NT2/D1 (cell line): ENCODE measurements at regions not wholly inside any gene's neighbourhood (a gene's known extent, or its start where the extent isn't known, plus 50 kb on each side); places are given as distances from the start of the nearest gene placed in this dataset.

Source experiments
- SUZ12 ChIP-seq: IDR thresholded peaks from 2 replicates; pipeline ENCODE4 v1.6.1; 2011; ENCODE audit not compliant: insufficient read length, insufficient read depth; ENCODE audit errors: extremely low read depth
- YY1 ChIP-seq: IDR thresholded peaks from 2 replicates; pipeline ENCODE4 v1.6.1; 2011; ENCODE audit not compliant: insufficient read length, insufficient read depth
- ZNF274 ChIP-seq: IDR thresholded peaks from 2 replicates; pipeline ENCODE4 v1.6.1; 2011; ENCODE audit warnings: mild to moderate bottlenecking, low read depth, low read length

DNA sequence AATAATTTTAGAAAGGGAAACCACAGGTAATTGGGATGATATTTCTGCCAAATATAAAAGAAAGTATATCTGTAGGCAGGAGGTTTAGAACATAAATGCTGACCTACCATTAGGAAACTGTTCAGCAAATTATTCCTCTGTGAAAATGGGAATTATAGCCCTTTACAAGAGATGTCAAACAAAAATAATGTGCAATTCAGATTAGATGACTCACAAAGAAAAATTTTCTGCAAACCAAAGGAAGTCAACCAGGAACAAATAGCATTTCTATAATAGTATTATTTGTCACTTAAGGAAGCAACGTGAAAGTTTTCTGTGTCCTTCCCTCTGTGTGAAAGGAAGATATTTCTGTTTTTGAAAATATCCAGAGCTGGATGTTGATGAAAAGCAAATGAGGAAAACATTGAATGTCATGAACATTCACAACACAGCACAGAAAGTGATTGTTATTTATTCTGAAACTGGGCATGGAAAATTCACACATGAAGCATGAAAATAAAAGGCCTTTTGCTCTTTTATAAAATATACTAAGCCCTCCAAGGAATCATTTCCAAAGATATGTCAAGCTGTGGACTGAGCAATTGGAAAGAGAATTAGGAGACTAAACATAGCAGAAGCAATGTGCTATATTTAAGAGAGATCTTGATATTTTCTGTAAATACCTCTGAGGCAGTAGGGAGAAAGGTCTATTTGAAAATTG lies 57.9 kb upstream of the SPHKAP start:
- TF ChIP-seq SUZ12, result no peak
- TF ChIP-seq YY1, result no peak
- no peak for TF ChIP-seq ZNF274
